Bone marrow (tissue), 2 donors: ENCODE measurements at regions not wholly inside any gene's neighbourhood (a gene's known extent, or its start where the extent isn't known, plus 50 kb on each side); places are given as distances from the start of the nearest gene placed in this dataset.
"Not testable (repeated sequence)": the region's sequence is repeated elsewhere in the genome, so short reads cannot be mapped to it uniquely, and the experiment has no call there.

Experiments used
- DNase-seq, 2 donors: peaks; one replicate each; lab custom pipeline; 2025; lab: John Stamatoyannopoulos, UW

DNA sequence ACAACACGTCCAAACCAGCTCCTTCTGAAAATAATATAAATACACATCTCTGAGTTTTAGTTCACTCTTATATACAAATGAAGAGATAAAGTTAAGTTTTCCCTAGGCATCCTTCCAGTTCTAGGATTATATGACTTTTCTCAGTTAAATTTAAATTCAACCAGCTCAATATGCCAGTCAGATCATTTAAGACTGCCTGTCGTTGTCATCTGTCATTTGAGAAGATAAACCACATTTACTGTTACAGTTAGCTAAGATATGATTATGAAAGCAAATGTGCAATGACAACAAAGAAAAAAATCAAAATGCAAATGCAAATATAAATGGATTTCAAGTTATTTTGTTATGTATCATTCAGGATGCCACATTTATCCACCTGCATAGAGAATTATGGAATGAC lies 671.7 kb upstream of the GOT2 start:
- no peak for DNase-seq

- no peak for DNase-seq
Measured at GRCh38 chr16:59404509-59404908, 670.4 kb upstream of the GOT2 start.

DNA sequence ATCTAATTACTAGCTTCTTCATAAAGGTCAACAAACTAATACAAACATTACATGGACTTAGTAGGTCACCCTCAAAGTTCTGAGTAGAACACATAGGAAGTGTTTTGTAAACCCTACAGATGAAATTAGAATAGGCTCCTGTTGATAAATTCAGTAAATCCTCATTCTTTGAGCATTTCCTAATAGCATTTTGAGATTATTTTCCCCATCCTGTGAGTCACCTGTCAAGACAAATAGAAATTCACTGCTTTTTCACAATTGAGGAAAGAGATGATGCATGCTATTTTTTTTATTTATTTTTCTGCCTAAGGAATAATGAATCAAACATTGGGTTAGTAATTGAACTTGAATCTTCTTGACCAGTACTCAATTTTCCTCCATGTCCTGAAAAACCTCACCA lies 666.7 kb upstream of the GOT2 start:
- DNase-seq: no peak

GRCh38 chr16:59397638-59398037 lies 663.5 kb upstream of the GOT2 start:
- no peak for DNase-seq

- no peak for DNase-seq
Measured at GRCh38 chr16:59394526-59394925, 660.4 kb upstream of the GOT2 start.

DNA sequence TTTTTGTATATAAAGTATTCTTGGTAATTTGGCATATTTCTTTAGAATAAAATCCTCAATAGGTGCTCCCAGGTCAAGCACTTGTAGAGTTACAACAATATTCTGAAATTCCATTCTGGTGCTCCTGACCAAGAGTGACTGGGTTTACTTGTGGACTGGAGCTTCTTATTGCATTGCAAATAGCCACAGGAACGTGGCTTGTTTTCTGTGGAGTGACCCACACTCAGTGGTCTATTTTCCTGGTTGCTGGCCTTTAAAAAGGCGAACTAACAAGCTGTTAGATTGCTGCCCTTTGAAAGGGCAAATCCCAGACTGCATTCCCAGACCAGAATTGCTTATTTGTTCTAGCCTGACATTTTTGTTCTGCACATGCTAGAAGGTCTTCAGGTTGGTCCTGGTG lies 658.8 kb upstream of the GOT2 start:
- no peak for DNase-seq

GRCh38 chr16:59391617-59392364 lies 657.7 kb upstream of the GOT2 start:
- DNase-seq: no peak

- no peak for DNase-seq
Measured at GRCh38 chr16:59385959-59386358, 651.8 kb upstream of the GOT2 start.

DNA sequence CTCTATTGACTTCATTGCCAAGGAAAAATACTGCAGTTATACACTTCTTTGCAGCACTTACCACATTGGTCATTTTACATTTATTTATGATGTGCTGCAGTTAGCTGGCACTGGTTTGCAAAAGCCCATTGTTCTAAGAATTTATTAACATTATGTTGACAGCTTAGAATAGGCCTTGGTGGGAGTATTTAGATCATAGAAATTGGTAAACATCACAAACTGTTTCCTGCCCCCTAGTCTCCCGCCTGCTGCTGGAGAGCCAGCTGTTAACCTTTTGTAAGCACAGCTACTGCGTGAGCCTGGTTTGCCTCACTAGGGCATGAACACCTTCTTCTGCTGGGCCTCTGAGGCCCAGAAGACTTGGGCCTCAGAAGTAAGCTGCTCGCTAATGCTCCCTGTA lies 651.4 kb upstream of the GOT2 start:
- no peak for DNase-seq

DNA sequence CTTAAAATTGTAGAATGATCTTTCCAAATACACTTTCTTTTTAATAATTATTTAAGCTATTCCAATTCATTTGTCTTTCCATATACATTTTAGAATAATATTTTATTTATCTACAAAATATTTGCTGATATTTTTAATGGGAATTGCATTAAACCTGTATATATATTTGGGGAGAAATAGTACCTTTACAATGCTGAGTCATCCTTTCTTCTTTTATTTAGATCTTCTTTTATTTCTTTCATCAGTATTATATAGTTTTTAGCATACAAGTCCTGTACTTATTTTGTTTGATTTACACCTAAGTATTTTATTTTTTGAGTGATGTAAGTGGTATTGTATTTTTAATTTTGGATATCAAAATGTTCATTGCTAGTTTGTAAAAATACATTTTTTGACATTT lies 639.5 kb upstream of the GOT2 start:
- no peak for DNase-seq

- no peak for DNase-seq
Measured at GRCh38 chr16:59370717-59371116, 636.6 kb upstream of the GOT2 start.

GRCh38 chr16:59369523-59369922 lies 635.4 kb upstream of the GOT2 start:
- DNase-seq: no peak

GRCh38 chr16:59368586-59368985 lies 634.5 kb upstream of the GOT2 start:
- no peak for DNase-seq

DNA sequence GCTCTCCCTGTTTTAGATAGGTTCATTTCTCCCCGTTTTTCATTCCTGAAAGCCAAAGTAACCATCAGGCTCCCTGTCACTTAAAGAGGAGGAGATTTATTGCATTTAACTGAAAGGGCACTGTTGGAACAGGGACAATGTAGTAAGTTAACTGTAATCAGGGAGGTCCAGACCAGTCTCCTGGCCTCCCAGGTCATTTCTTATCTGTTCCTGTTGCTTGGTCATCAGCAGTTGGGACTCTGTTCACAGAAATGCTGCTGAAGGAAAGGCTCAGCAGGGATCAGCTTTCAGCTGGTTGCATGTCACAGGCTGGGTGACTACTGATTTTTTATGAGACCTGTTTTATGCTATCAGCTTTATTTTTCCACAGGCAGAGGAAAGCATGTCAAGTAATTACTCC lies 622.6 kb upstream of the GOT2 start:
- no peak for DNase-seq

DNA sequence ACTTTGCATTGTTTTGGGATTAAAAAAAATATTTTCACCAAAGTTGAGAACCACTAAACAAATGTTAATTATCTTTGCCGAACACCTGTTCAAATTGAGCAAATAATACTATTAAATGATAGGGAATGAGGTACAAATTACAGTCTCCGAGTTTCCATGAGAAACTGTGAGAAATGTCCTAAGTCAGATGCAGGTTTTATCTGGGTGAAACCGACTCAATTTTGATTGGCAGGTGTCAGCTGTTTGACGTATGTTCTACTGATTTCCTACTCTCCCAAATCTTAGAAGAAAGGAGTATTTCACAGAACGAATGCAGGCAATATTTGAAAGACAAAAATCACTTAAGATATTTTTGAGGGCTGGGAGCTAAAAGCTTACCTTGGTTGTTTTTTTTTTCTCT lies 622.0 kb upstream of the GOT2 start:
- DNase-seq: no peak

GRCh38 chr16:59355704-59356103 lies 621.6 kb upstream of the GOT2 start:
- DNase-seq: no peak

DNA sequence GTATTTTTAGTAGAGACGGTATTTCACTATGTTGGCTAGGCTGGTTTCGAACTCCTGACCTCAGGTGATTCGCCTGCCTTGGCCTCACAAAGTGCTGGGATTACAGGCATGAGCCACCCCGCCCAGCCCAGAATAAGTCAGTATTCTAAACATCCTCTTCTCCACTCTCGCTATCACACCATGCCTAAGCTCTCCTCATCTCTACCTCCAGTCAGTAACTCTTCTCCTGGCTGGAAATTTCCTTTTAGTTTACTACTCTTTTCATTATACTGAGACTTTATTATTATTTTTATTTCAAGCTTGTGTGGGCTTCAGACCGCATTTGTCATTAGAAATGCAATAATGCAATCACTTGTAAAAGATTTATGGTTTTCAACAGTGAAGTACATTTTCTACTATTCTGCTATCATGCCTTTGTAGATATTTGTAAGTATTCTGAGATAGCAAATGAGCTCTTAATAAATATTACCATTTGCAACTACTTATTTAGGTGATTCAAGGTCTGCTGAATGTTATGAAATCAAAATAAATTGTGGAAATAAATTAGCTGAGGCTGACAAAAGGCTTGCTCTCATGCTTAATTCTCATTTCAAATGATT lies 617.3 kb upstream of the GOT2 start:
- DNase-seq: no peak

DNA sequence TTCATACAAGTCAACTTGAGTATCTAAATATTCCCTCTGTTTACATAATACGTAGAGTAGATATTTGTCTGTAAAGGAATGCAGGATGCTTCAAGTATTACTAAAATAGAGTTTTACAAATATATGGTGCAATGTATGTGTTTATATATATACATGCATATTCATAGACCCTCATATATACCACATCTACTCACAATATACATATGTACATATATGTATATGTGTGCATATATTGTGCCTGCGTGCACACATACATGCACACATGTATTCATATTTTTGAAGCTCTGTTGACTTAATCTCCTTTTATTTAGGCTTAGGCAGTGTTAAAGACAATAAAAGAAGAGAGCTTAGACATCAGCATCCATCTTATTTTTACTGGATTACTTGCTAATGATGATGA lies 616.6 kb upstream of the GOT2 start:
- no peak for DNase-seq

DNA sequence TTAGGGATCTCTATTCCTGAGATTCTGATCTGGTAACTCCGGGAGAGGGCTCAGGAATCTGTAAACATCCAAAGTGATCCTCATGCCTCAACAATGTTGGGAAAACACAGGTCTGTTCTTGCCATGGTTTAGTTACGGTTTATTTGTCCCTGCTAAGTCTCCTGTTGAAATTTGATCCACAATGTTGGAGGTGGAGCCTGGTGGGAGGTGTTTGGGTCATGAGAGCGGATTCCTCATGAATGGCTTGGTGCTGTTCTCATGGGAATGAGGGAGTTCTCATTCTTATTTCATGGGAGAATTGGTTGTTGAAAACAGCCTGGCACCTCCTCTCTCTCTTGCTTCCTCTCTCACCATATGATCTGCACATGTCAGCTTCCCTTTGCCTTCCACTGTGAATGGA lies 608.6 kb upstream of the GOT2 start:
- DNase-seq: no peak

- no peak for DNase-seq
Measured at GRCh38 chr16:59341368-59341767, 607.3 kb upstream of the GOT2 start.

DNA sequence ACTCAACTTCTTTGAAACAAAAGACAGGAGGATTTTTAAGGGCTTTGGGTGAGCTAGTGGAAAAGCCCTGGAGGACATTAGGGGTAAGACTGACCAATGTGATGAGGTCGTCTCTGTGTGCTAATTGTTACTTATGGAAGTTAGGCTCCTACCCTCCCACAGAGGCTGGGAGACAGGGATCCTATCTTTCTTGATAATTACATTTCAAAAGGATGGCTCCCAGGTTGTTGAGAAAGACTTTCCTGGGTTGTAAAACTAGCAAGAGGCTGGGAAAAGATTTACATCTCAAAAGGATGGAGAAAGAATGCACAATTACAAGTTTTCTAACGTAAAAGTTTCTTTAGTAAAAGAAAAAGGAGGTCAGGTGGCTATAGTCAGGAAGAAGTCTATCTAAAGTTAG lies 605.8 kb upstream of the GOT2 start:
- no peak for DNase-seq

DNA sequence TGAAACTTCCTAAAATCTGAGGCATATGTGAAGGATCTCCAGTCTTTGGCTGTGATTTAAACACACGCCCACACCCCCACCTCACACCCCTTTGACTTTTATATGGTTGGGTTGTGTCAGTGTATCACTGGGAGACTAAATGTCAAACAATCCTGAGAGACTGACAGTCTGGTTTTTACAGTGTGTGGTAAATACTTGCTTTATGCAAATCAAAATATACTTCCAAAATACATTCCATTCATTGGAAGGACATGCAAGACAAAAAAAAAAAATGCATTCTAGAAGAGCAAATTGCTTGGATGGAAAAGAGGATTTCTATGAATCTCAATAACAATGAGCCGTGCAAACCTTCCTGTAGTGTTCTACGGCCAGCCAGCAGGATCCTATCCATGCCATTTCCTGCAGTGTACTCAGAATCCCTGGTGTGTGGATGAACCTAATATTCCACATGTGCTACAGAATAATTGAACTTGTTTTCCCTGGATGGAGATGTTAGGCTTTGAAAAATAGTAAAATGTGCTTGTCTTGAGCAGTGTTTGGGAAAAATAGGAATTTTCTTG lies 602.1 kb upstream of the GOT2 start:
- DNase-seq: no peak

GRCh38 chr16:59331708-59332107 lies 597.6 kb upstream of the GOT2 start:
- not testable (repeated sequence) for DNase-seq
